Skeletal muscle satellite cell (primary cell): ENCODE measurements at regions not wholly inside any gene's neighbourhood (a gene's known extent, or its start where the extent isn't known, plus 50 kb on each side); places are given as distances from the start of the nearest gene placed in this dataset.

Experiments used
- H3K27me3 ChIP-seq: 2 replicates; pipeline ENCODE4 v1.7.0; 2013; ENCODE audit warnings: low read length; ENCODE audit not compliant: control insufficient read depth, insufficient read depth
- H3K36me3 ChIP-seq: 2 replicates; pipeline ENCODE4 v1.7.0; 2013; ENCODE audit warnings: mild to moderate bottlenecking, control low read depth, low read length; ENCODE audit not compliant: insufficient read depth
- H3K4me1 ChIP-seq: 2 replicates; pipeline ENCODE4 v1.7.0; 2013; ENCODE audit warnings: low read length; ENCODE audit not compliant: control insufficient read depth, insufficient read depth
- H3K4me2 ChIP-seq: 2 replicates; pipeline ENCODE4 v1.7.0; 2013; ENCODE audit warnings: mild to moderate bottlenecking, low read length
- H3K4me3 ChIP-seq: 2 replicates; pipeline ENCODE4 v1.7.0; 2013; ENCODE audit warnings: low read length
- H3K9ac ChIP-seq: 2 replicates; pipeline ENCODE4 v1.7.0; 2013; ENCODE audit warnings: mild to moderate bottlenecking, low read depth, low read length, moderate library complexity
- H3K9me3 ChIP-seq: replicated peaks from 2 replicates; pipeline ENCODE4 v1.7.0; 2013; ENCODE audit warnings: mild to moderate bottlenecking, control low read depth, low read length

DNA sequence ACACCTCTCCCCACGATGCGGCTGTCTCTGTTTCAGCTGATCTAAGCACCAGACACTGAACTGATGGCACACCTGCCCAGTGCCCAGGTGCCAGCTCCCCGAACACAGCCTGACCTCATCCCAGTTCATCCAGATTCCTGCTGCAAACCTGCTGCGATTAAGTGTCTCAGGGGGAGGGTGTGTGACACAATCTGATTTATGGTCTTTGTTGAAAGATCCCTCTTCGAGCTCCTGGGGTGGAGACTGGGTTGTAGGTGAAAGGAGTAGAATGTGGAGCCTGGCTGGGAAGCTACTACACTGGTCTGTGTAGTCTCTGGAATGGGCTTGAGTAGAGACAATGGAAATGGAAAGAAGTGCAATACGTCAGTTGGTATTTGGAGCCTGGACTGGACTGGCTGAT lies 390.3 kb downstream of the SHANK2 start:
- Histone ChIP-seq H3K4me2 (no peak overlapping the region), H3K4me1 (no peaks in the 10 kb centered on the region)

DNA sequence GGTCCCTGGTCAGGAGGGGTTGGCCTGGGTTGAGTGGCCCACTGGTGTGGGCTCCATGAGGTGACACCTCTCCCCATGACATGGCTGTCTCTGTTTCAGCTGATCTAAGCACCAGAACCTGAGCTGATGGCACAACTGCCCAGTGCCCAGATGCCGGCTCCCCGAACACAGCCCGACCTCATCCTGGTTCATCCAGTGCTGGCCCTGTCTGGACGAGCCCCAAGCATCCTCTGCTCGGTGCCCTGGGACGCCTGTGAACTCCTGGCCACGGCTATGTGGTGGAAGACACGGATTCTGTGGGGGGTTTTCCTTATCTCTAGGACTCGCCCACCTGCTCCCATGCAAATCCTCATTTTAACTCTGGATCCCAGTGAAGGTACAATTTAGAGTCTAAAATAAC lies 389.2 kb downstream of the SHANK2 start:
- Histone ChIP-seq H3K9me3 (no peaks in the 10 kb centered on the region), H3K4me3 (no peak overlapping the region), H3K4me1 (no peaks in the 10 kb centered on the region), H3K9ac (no peak overlapping the region), H3K4me2 (no peak overlapping the region), H3K36me3 (no peaks in the 10 kb centered on the region), H3K27me3 (no peaks in the 10 kb centered on the region)

More for the DNA sequence above, 390.3 kb downstream of the SHANK2 start:
- Histone ChIP-seq H3K9ac (no peak overlapping the region), H3K36me3 (no peaks in the 10 kb centered on the region), H3K27me3 (no peaks in the 10 kb centered on the region), H3K4me3 (no peak overlapping the region), H3K9me3 (no peaks in the 10 kb centered on the region)

DNA sequence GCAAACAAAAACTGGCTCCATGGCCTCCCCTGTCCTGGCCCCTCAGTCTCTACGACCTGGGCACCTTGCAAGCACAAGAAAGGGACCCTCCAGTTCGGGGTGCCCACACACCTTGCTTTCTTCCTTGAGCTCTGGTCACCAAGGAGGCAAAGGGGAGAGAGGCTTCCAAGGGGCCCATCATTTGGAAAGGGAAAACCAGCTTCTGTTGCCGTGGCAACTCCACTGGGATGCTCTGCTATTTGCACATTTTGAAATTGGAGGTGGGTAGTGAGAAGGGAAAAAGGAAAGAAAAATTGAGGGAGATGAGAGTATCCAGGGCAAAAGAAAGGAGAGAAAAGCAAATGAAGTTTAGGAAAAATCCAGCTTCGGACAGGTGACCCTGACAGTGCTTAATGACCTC lies 388.4 kb downstream of the SHANK2 start:
- Histone ChIP-seq H3K27me3 (no peaks in the 10 kb centered on the region), H3K4me1 (no peaks in the 10 kb centered on the region), H3K36me3 (no peaks in the 10 kb centered on the region), H3K9me3 (no peaks in the 10 kb centered on the region), H3K4me3 (no peak overlapping the region), H3K4me2 (no peak overlapping the region), H3K9ac (no peak overlapping the region)

DNA sequence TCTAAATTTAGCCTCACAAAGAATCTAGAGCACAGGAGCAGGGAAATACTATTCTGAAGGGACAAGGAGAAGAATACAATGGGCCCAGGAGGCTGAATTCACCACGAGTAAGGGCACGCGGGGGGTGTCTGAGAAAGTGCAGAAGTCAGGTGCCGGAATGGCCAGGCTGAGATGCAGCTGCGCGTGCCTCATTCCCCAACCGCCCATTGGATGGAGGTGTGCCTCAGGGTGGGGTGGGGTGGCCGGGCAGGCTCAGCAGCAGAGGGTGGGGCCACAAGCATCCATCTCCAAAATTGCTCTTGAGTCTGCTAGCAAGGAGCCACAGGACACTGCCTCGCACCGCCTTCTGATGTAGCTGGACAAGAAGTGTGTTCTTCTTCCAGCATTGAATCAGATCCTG lies 387.0 kb downstream of the SHANK2 start:
- Histone ChIP-seq H3K27me3 (no peaks in the 10 kb centered on the region), H3K4me2 (no peak overlapping the region), H3K9me3 (no peaks in the 10 kb centered on the region), H3K36me3 (no peaks in the 10 kb centered on the region), H3K4me3 (no peak overlapping the region), H3K4me1 (no peaks in the 10 kb centered on the region), H3K9ac (no peak overlapping the region)

DNA sequence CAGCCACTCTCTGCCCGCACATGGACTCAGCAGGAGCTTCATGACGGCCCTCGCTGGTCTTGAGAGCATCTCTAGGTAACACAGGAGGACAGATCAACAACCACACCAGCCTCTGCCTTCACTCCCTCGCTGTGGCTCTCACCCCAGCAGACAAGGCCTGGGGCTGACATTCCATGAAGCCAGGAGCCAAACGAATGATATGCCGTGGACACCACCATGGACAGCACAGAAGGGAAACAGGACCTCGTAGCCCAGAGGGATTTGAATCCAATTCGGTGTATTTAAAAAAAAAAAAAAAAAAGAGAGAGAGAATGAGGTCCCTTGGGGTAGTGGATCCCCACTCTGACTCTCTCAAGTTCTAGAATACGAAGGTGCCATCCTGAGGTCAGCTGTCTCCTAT lies 385.5 kb downstream of the SHANK2 start:
- no peak overlapping the region for H3K9ac ChIP-seq
- H3K4me1 ChIP-seq: peaks cover 2% of the 10 kb centered on the region
- no peaks in the 10 kb centered on the region for H3K36me3 ChIP-seq
- H3K27me3 ChIP-seq: no peaks in the 10 kb centered on the region
- H3K9me3 ChIP-seq: no peaks in the 10 kb centered on the region
- H3K4me3 ChIP-seq: no peak overlapping the region
- no peak overlapping the region for H3K4me2 ChIP-seq

DNA sequence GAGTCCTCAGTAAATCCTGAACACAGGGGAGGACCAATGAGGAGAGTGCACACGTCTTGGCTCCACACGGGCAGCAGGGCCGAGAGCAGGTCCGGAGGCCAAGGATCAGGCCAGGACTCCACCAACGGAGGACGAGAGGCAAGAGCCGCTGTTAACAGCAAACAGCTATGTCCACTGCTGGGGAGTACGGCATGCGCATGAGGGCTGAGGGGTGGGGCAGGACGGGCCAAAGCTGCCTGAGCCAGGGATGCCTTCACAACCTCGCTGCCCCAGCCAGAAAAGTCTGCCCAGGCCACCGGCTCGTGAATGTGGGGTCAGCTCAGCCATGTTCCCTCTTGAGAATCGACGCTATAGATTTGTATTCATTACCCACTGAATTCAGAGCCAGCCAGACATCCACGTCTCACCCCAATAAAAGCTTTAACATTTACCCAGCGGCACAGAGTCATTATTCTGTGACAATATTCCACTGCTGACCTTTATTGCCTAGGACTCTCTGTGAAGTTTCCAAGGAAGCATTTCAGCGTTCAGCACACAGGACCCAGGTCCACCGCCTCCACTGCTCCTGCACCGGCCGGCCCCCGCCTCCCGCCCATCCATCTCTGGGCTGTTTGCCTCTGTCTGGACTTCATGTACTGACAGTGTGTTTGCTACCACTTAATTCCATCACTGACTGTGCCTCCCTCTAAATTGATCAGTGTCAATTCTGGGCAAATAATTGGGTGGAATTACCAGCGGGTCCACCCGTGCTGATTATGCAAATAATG lies 384.9 kb downstream of the SHANK2 start:
- Histone ChIP-seq H3K27me3 (no peaks in the 10 kb centered on the region), H3K36me3 (no peaks in the 10 kb centered on the region), H3K4me3 (no peak overlapping the region), H3K9ac (no peak overlapping the region), H3K9me3 (no peaks in the 10 kb centered on the region), H3K4me1 (peaks cover 7% of the 10 kb centered on the region), H3K4me2 (no peak overlapping the region)

DNA sequence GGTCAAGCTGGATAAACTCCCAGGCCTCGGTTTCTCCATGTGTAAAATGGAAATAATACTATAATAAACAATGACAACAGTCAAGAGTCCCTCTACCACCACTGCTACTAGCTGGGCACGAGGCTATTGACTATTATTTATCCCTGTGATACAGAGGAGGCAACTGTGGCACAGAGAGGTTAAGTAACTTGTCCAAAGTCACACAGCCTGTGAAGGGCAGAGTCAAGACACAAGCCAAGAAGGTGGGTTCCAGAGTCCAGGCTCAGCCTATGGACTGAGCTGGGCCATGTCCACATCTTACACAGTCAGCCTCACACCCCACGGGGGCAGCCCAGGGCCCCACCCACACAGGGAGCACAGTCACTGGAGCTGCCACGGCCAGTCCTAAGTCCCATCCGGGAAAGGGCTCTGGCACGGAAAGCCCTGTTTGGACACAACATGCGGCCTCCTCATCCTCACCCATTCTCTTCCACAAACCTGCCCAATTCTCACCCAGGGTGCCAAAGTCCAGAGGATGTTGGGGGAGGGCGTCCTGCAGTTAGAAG lies 384.0 kb downstream of the SHANK2 start:
- Histone ChIP-seq H3K9me3 (no peaks in the 10 kb centered on the region), H3K27me3 (no peaks in the 10 kb centered on the region), H3K36me3 (no peaks in the 10 kb centered on the region), H3K4me3 (no peak overlapping the region), H3K4me1 (peaks cover 7% of the 10 kb centered on the region), H3K9ac (no peak overlapping the region), H3K4me2 (no peak overlapping the region)

DNA sequence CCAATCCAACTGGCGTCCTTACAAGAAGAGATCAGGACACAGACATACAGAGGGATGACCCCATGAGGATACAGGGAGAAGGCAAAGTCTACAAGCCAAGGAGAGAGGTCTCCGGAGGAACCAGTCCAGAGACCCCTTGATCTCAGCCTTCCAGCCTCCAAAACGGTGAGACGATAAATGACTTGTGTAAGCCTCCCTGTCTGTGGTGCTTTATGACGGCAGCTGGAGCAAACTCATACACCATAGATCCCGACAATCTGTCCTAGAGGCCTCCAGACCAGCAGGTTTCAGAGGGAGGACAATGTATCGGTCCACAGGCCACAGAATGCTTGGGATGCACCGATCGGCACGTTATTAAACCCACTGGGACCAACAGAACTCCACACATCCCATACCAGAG lies 383.3 kb downstream of the SHANK2 start:
- Histone ChIP-seq H3K27me3 (no peaks in the 10 kb centered on the region), H3K4me2 (no peak overlapping the region), H3K9me3 (no peaks in the 10 kb centered on the region), H3K9ac (no peak overlapping the region), H3K36me3 (no peaks in the 10 kb centered on the region), H3K4me3 (no peak overlapping the region), H3K4me1 (peaks cover 7% of the 10 kb centered on the region)

DNA sequence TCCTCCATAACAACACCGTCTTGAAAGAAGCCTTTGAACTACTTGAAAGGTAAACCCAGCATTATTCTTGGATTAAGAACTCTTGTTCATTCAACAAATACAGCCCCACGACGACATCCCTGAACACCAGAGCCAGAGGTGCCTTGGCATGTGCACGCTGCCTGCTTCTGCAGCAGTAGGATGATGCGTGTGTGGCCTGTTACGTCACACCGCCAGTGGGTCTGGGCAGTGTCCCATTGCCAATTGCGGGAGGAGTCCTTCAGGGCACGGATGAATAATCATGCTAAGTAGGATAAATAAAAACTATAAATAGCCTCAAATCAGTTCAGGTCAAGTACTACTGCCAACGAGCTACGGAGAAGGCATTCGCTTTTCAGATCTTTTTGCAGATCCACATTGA lies 380.5 kb downstream of the SHANK2 start:
- Histone ChIP-seq H3K27me3 (no peaks in the 10 kb centered on the region), H3K4me1 (peaks cover 7% of the 10 kb centered on the region), H3K36me3 (no peaks in the 10 kb centered on the region)

DNA sequence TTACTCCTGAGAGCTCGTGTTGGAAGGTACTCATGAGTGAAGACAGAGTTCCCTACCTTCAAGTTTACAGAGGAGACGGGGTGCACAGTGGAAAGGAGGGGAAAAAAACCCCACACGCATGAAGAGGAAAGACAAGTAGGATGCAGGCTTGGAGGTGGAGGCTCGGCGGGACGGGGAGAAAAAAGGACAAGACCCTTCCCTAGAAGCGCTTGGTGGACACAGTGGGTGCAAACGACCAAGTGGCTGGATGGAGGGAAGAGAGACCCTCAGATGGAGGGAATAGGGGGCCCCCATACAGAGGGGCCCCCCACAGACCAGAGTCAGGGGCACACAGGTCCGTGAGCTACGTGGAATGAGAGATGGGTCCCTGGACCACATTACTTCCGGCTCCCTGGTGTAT lies 380.1 kb downstream of the SHANK2 start:
- no peaks in the 10 kb centered on the region for H3K36me3 ChIP-seq
- no peak overlapping the region for H3K4me2 ChIP-seq
- peaks cover 7% of the 10 kb centered on the region for H3K4me1 ChIP-seq

More for the DNA sequence above, 380.5 kb downstream of the SHANK2 start:
- H3K4me3 ChIP-seq: no peak overlapping the region
- H3K9ac ChIP-seq: no peak overlapping the region
- H3K4me2 ChIP-seq: no peak overlapping the region
- no peaks in the 10 kb centered on the region for H3K9me3 ChIP-seq

DNA sequence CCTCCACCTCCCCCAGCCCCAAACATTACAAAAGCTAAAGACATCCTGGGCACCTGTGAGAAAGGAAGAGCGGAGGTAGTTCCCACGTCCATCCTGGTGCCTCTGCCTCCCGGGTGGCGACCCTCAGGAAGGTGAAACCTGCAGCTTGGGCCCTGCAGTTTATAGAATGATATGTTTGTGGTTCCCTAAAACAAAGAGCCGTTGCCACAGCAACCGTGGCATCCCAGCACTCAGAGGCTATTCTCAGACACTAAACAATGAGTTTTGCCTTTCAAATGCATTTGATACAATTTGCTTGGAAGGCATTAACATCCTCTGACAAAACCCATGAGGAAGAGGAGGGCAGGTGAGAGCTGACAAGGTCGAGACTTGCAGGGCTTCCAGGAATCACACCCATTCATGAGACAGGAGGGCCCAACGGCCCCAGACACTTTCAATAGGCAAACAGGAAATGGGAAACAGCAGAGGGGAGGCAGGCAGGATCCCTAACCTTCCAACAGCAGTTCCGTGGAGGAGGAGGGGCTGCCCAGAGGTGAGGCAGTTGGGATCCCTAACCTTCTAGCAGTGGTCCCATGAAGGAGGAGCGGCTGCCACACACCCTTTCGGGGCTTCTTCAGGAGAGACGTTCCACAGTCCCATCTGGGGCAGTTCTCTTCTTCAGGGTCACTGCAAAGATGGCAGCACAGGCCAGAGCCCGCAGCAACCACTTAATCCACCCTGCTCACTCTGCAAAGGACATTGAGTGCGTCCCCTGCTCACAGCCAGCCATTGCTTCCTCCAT lies 379.2 kb downstream of the SHANK2 start:
- no peaks in the 10 kb centered on the region for H3K27me3 ChIP-seq
- no peak overlapping the region for H3K9ac ChIP-seq
- H3K4me1 ChIP-seq: peaks cover 7% of the 10 kb centered on the region
- no peaks in the 10 kb centered on the region for H3K9me3 ChIP-seq
- no peak overlapping the region for H3K4me3 ChIP-seq
- H3K36me3 ChIP-seq: no peaks in the 10 kb centered on the region
- H3K4me2 ChIP-seq: no peak overlapping the region

More for the DNA sequence above, 380.1 kb downstream of the SHANK2 start:
- no peak overlapping the region for H3K9ac ChIP-seq
- H3K4me3 ChIP-seq: no peak overlapping the region
- no peaks in the 10 kb centered on the region for H3K27me3 ChIP-seq
- H3K9me3 ChIP-seq: no peaks in the 10 kb centered on the region
